LNCaP clone FGC (cell line): ENCODE measurements at regions not wholly inside any gene's neighbourhood (a gene's known extent, or its start where the extent isn't known, plus 50 kb on each side); places are given as distances from the start of the nearest gene placed in this dataset.
A peak's percentile ranks its signal among the peaks of the same experiment; 100 is the strongest.

Source experiments
- DNase-seq: peaks from one replicate; pipeline ENCODE4 v3.0.0-alpha.2; 2011; ENCODE audit warnings: low read depth
- H3K4me3 ChIP-seq: 2 replicates; pipeline ENCODE4 v1.5.1; 2011; ENCODE audit warnings: mild to moderate bottlenecking, low read depth, low read length, control low read depth
- TF ChIP-seq, protein P1 (sequence below): IDR thresholded peaks from 2 replicates; pipeline ENCODE4 v1.5.1; 2012; ENCODE audit warnings: mild to moderate bottlenecking; ENCODE audit not compliant: control insufficient read depth, insufficient read depth; ENCODE audit errors: extremely low read depth

DNA sequence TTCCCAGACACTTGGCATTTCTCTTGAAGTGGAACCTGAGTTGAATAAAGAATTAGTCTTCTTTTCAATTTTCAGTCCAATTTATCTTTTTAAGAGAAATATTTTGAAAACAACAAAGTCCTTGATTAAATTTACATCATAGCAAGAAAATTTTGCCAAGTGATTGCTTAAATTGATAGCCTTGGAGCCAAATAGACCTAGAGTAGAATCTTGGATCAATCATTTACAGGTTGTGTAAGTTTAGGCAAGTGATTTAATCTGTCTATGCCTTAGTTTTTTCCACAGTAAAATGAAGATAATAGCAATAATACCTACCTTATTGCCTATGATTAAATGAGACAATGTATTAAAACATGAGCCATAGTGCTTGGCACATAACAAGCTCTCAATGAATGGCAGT, 113.9 kb downstream of the LHX9 start:
- TF ChIP-seq, protein P1, sequence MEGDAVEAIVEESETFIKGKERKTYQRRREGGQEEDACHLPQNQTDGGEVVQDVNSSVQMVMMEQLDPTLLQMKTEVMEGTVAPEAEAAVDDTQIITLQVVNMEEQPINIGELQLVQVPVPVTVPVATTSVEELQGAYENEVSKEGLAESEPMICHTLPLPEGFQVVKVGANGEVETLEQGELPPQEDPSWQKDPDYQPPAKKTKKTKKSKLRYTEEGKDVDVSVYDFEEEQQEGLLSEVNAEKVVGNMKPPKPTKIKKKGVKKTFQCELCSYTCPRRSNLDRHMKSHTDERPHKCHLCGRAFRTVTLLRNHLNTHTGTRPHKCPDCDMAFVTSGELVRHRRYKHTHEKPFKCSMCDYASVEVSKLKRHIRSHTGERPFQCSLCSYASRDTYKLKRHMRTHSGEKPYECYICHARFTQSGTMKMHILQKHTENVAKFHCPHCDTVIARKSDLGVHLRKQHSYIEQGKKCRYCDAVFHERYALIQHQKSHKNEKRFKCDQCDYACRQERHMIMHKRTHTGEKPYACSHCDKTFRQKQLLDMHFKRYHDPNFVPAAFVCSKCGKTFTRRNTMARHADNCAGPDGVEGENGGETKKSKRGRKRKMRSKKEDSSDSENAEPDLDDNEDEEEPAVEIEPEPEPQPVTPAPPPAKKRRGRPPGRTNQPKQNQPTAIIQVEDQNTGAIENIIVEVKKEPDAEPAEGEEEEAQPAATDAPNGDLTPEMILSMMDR = no peak
- H3K4me3 ChIP-seq = no peak overlapping the region
- DNase-seq = no peak

- no peak overlapping the region for H3K4me3 ChIP-seq
- TF ChIP-seq, protein P1 = no peak
- no peak for DNase-seq
These were observed 115.5 kb downstream of the LHX9 start for GRCh38 chr1:198032668-198033067.

GRCh38 chr1:198040880-198041279, 115.9 kb upstream of the NEK7 start:
- H3K4me3 ChIP-seq = no peak overlapping the region
- TF ChIP-seq, protein P1 = no peak
- no peak for DNase-seq

DNA sequence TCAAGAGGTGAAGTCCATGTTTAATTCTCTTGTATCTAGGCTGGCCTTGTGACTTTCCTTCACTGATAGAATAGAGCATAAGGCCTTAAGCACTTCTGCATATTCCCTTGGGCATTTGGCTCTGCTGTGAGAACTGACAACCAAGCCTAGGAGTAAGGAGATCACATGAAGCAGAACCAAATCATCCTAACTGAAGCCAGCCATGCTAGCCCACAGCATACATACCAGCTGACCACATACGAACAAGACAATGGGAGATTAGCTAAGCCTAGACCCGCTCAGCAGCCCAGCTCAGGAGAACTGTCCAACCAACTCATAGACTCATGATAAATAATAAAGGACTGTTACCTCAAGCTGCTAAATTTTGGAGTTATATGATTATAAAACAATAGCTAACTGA, 114.6 kb upstream of the NEK7 start:
- no peak overlapping the region for H3K4me3 ChIP-seq
- TF ChIP-seq, protein P1 = no peak
- no peak for DNase-seq

DNA sequence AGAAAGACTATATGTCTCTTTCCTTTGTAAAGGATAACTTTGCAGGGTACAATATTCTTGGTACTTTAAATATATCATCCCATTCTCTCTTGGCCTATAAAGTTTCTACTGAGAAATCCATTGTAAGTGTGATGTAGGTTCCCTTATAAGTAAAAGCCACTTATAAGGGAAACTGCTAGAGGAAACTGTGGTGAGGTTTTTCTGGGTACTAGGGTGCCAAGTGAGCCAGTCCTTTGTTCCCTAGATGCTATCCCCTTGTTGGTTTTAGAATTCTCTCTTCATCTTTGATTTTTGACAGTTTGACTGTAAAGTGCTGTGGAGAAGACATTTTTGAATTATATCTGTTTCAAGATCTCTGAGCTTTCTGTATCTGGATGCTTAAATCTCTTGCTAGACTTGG, 108.9 kb upstream of the NEK7 start:
- no peak for DNase-seq
- TF ChIP-seq, protein P1 = no peak
- no peak overlapping the region for H3K4me3 ChIP-seq

- no peak for DNase-seq
- H3K4me3 ChIP-seq = no peak overlapping the region
- TF ChIP-seq, protein P1 = no peak
These were observed 102.3 kb upstream of the NEK7 start for GRCh38 chr1:198054510-198054909.

DNA sequence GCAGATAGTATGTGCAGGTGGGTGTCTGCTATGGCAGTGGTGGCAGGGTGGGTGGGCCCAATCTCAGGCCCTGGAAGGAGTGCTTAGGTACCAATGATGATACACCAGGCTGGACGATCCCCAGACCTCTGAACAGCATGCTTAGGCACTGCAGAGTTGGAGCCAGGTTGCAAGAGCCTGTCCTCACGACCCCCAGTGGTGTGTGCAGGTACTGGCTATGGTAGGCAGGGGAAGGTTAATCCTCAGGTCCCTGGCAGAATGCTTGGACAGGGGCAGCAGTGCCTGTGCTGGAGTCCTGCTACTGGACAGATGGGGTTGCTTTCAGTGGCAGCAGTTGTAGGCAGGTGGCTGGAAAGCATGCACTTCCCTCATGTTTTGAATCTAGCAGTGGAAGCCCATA, 100.5 kb upstream of the NEK7 start:
- DNase-seq = no peak

More for the DNA sequence above, 100.5 kb upstream of the NEK7 start:
- TF ChIP-seq, protein P1 = 0 out of 2 replicates have a peak, but pooled peaks have one; percentile 18
- no peak overlapping the region for H3K4me3 ChIP-seq
